ENCODE measurements at regions not wholly inside any gene's neighbourhood (a gene's known extent, or its start where the extent isn't known, plus 50 kb on each side); places are given as distances from the start of the nearest gene placed in this dataset.

GRCh38 chr3:194218646-194219453, 82.9 kb downstream of the HES1 start:
- TF ChIP-seq CTCF (IDR thresholded peaks at IDR 0.05; ENCODE audit: poor library complexity) (no peak), EZH2phosphoT487 (IDR thresholded peaks at IDR 0.05; ENCODE audit: low read depth, severe bottlenecking, unreplicated experiment) (no peak)
